Kidney epithelial cell (primary cell): ENCODE measurements at regions not wholly inside any gene's neighbourhood (a gene's known extent, or its start where the extent isn't known, plus 50 kb on each side); places are given as distances from the start of the nearest gene placed in this dataset.

Experiments
- DNase-seq: peaks from one replicate; pipeline ENCODE4 v3.0.0-alpha.2; 2010; ENCODE audit warnings: low read depth
- H3K27me3 ChIP-seq: 2 replicates; pipeline ENCODE4 v1.6.0; 2011; ENCODE audit warnings: low read length; ENCODE audit not compliant: control insufficient read depth, insufficient read depth
- H3K36me3 ChIP-seq: 2 replicates; pipeline ENCODE4 v1.5.1; 2011; ENCODE audit warnings: low read length; ENCODE audit not compliant: control insufficient read depth, insufficient read depth
- H3K4me3 ChIP-seq: 2 replicates; pipeline ENCODE4 v1.5.1; 2011; ENCODE audit warnings: low read depth, mild to moderate bottlenecking, control low read depth, low read length
- TF ChIP-seq, protein P1 (sequence below): IDR thresholded peaks from 2 replicates; pipeline ENCODE4 v1.5.1; 2011; ENCODE audit warnings: mild to moderate bottlenecking, moderate library complexity, low read length, control low read depth, inconsistent platforms; ENCODE audit not compliant: insufficient read depth, poor library complexity, severe bottlenecking

DNA sequence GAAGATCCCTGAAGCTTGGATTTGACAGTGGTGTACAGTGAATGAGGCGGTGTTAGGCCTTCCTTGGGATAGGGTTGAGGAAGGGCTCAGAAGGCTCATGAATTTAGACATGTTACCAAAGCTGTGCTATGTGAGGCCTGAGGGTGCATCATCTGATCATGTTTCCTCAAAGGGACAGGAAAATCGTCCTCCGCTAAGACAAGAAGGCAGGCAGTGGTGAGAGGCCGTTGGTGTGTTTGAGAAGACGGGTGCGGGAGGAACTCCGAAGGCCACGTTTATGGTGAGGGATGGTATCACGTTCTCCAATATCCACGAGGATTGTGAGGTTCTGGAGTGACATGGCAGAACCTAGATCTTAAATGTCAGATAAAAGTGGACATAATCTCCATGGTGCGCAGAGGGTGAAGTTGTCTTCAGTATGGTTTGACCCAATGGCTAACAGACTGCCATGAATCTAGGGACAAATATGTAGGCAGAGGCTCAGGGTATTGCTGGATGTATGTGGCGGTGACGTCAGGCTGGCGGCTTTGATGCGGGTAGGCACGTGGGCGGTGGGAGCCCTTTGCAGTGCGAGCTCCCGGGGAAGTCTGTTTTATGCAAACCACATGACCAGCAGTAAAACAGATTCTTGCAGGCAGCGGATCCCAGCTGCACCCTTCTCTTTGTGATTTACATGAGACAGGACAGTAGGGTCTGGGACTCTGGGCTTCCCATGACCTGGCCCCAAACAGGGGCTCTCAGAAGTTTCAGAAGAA, 242.3 kb upstream of the B3GAT1 start:
- H3K27me3 ChIP-seq, result no peaks in the 10 kb centered on the region
- no peak for DNase-seq

DNA sequence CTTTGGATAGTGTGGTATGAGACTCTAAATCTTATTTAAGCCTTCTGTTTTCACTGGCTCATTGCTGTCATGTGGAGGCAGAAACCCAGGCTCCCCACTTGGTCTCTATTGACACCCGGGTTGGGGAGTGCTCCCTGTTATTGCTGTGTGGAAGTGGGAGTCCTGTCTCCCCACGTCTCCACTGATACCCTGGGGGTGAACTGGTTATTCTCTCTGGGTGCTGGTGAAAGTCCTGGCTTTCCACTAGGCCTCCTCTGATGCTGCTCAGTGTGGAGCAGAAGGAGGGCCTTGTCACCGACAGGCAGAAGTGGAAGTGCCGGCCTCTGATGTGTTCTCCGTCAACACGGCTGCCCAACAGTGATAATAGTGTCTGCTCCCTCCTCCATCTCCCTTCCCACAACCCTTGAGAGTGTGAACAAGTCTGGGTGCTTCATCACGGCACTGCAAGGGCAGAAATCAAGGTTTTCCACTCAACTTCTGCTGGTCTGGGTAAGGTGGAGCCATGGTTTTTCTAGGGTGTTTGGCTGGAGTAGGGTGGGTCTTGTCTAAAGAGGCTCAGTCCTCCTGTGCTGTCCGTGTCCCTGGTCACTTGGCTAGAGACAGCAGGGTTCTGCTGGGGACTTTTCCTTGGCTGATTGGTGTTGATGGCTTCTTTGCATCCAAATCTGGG, 240.7 kb upstream of the B3GAT1 start:
- no peak for DNase-seq
- TF ChIP-seq, protein P1, sequence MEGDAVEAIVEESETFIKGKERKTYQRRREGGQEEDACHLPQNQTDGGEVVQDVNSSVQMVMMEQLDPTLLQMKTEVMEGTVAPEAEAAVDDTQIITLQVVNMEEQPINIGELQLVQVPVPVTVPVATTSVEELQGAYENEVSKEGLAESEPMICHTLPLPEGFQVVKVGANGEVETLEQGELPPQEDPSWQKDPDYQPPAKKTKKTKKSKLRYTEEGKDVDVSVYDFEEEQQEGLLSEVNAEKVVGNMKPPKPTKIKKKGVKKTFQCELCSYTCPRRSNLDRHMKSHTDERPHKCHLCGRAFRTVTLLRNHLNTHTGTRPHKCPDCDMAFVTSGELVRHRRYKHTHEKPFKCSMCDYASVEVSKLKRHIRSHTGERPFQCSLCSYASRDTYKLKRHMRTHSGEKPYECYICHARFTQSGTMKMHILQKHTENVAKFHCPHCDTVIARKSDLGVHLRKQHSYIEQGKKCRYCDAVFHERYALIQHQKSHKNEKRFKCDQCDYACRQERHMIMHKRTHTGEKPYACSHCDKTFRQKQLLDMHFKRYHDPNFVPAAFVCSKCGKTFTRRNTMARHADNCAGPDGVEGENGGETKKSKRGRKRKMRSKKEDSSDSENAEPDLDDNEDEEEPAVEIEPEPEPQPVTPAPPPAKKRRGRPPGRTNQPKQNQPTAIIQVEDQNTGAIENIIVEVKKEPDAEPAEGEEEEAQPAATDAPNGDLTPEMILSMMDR, result no peak
- H3K4me3 ChIP-seq, result no peak overlapping the region

More for the DNA sequence above, 242.3 kb upstream of the B3GAT1 start:
- TF ChIP-seq, protein P1, result no peak
- Histone ChIP-seq H3K36me3 (no peaks in the 10 kb centered on the region), H3K4me3 (no peak overlapping the region)

DNA sequence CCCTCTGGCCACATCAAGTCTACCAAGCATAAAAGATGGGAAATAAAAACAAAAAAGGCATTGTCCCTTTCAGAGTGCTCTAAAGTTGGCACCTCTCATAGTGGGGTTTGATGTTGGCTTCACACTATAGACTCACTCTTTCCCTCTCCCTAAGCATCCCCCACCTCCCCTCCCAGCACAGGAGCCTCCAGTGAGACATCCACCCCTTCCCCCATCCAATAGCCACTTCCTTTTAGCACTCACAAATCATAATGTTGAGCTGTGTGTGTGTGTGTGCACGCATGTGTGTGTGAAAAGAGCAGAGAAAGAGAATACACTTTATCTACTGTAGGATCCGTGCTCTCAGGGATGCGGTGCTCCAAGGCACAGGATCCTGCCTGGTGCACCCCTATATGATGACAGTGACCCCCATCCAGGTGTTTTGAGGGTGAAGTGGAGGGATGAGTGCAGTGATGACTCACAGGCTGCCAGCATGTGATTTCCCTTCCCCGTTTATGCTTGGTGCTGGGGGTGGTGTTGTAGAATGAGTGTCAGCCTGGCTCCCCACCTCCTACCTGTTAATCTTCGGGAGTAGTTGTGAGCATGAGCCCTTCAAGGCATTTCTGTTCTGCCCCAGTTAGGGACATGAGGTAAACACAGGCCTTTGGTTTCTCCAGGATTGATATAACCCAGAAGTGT, 235.2 kb upstream of the B3GAT1 start:
- Histone ChIP-seq H3K36me3 (no peaks in the 10 kb centered on the region), H3K27me3 (no peaks in the 10 kb centered on the region), H3K4me3 (no peak overlapping the region)
- DNase-seq, result no peak
- TF ChIP-seq, protein P1, result no peak

More for the DNA sequence above, 240.7 kb upstream of the B3GAT1 start:
- Histone ChIP-seq H3K27me3 (no peaks in the 10 kb centered on the region), H3K36me3 (no peaks in the 10 kb centered on the region)

DNA sequence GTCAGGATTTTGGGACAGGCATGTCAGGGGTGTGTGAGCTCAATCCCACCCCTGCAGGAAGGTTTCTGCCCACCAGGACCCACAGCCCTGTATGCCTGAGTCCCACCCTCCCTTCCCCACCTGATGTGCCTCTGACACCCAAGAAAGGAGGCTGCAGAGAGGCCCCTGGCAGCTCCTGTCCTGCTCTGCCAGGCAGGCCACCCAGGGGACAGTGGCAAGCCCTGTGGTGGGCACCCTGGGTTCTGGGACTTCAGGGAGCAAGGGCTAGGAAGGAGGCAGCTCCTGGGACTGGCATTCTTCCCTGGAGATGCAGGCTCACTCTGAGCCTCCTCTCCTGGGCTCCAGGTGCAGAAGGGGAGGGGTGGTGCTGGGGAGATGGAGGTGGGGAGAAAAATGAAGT, 234.5 kb upstream of the B3GAT1 start:
- Histone ChIP-seq H3K27me3 (no peaks in the 10 kb centered on the region), H3K4me3 (no peak overlapping the region)

DNA sequence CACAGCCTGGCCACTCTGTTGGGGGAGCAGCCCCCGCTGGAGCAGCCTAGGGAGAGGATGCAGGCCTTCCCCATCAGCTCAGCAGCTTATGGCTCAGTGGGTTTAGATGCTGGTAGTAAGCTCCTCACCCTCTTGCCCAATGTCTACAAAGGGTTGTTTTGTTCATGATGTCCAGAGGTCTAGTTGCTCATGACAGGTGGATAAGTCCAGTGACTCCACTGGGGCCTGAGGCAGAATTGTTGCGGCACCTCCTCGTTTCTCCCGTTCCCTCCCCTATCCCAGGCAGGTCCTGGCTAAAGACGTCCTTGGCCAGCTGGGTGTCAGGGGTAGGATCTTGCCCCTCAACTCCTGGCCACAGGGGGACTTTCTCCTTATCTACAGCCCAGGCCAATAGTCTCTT, 233.5 kb upstream of the B3GAT1 start:
- no peaks in the 10 kb centered on the region for H3K27me3 ChIP-seq
- H3K4me3 ChIP-seq, result no peak overlapping the region
- TF ChIP-seq, protein P1, result no peak
- no peak for DNase-seq
- no peaks in the 10 kb centered on the region for H3K36me3 ChIP-seq

More for the DNA sequence above, 234.5 kb upstream of the B3GAT1 start:
- DNase-seq, result no peak
- TF ChIP-seq, protein P1, result no peak
- H3K36me3 ChIP-seq, result no peaks in the 10 kb centered on the region
